ENCODE measurements at regions not wholly inside any gene's neighbourhood (a gene's known extent, or its start where the extent isn't known, plus 50 kb on each side); places are given as distances from the start of the nearest gene placed in this dataset.
"Not testable (repeated sequence)": the region's sequence is repeated elsewhere in the genome, so short reads cannot be mapped to it uniquely, and the experiment has no call there.

DNA sequence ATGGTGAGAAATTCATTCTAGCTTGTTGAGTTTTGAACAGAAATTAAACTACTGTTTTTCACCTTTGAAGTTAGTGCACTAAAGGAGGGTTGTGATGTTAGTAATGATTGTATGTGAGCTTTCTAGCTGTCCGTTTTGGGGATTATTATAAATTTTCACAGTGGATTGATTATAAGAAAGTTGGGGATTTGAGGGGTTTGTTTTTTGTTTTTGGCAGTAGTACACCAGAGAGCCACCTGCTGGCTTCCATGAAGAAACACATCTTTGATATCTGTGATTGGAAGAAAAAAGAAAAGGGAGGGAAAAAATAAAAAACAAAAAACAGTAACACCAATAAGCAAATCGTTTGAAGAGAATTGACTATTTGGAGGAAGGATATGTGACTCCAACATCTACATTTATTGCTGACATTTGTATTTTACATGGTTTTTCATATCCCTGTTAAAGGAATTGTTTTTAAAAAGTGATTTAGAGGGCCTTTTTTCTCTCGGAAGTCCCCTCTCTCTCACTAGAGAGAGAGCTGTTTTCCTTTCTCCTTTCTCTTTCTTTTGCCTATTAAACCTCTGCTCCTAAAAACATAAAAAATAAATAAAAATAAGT lies 1469.5 kb upstream of the GOT2 start:
- no peak for ATAC-seq (ENCODE audit: low read depth)
- H3K36me3 Mint-ChIP-seq: no peaks in the 10 kb centered on the region

DNA sequence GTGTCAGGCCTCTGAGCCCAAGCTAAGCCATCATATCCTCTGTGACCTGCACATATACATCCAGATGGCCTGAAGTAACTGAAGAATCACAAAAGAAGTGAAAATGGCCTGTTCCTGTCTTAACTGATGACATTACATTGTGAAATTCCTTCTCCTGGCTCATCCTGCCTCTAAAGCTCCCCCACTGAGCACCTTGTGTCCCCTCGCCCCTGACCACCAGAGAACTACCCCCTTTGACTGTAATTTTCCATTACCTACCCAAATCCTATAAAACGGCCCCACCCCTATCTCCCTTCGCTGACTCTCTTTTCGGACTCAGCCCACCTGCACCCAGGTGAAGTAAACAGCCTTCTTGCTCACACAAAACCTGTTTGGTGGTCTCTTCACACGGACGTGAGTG lies 1466.6 kb upstream of the GOT2 start:
- H3K27me3 Mint-ChIP-seq; ATAC-seq (ENCODE audit: low read depth); DNase-seq (ENCODE audit: low spot score in 2 of 2); H3K4me3 Mint-ChIP-seq; H3K9me3 Mint-ChIP-seq; H3K36me3 Mint-ChIP-seq; H3K4me1 Mint-ChIP-seq; H3K27ac Mint-ChIP-seq: not testable (repeated sequence)

More for the DNA sequence above, 1469.5 kb upstream of the GOT2 start:
- Mint-ChIP-seq H3K9me3 (peaks cover 5% of the 10 kb centered on the region), H3K27me3 (no peaks in the 10 kb centered on the region), H3K4me3 (no peak overlapping the region), H3K4me1 (no peaks in the 10 kb centered on the region), H3K27ac (no peak overlapping the region)
- DNase-seq (ENCODE audit: low spot score in 2 of 2): no peak

DNA sequence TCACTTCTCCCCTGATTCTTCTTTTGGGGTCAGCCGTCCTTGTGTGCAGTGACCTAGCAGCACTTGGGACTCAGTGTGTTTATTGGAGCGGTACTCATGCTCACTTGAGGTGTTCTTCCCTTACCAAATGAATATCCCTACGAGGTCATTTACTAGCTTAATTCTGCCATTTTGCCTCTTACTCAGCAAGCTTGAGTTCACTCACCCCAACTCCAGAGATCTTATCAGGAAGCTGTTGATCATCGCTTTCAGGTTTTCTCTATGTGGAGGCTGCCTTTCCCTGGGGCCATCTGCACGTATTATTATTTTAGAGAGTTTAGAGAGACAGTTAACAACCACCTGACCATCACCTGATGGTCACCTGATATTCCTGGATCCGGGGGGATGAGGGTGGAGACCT lies 1466.0 kb upstream of the GOT2 start:
- no peaks in the 10 kb centered on the region for H3K36me3 Mint-ChIP-seq
- no peak overlapping the region for H3K27ac Mint-ChIP-seq
- peaks cover 2% of the 10 kb centered on the region for H3K9me3 Mint-ChIP-seq
- H3K4me3 Mint-ChIP-seq: no peak overlapping the region
- no peaks in the 10 kb centered on the region for H3K27me3 Mint-ChIP-seq
- H3K4me1 Mint-ChIP-seq: no peaks in the 10 kb centered on the region
- ATAC-seq (ENCODE audit: low read depth): no peak
- no peak for DNase-seq (ENCODE audit: low spot score in 2 of 2)

DNA sequence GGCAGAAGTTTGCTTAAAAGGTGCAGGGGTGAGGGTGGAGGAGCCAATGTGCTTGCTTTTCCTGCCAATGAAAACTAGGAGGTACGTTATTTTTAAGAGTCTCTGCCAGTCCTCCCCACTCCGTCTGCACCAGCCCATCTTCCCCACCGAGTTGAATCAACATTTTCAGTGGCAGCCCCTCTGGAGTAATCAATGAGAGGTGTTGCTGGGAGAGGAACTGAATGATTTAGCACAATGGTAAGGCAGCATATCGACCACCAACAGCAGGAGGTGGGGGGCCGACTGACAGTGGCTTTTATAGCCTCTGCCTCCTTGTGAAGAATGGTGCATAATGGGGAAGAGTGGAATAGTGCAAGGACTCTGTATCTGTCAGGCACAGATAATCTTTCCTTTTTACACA lies 1465.0 kb upstream of the GOT2 start:
- Mint-ChIP-seq H3K4me1 (no peaks in the 10 kb centered on the region), H3K9me3 (peaks cover 2% of the 10 kb centered on the region), H3K4me3 (no peak overlapping the region), H3K36me3 (no peaks in the 10 kb centered on the region), H3K27ac (no peak overlapping the region), H3K27me3 (no peaks in the 10 kb centered on the region)
- DNase-seq (ENCODE audit: low spot score in 2 of 2) (no peak), ATAC-seq (ENCODE audit: low read depth) (no peak)

DNA sequence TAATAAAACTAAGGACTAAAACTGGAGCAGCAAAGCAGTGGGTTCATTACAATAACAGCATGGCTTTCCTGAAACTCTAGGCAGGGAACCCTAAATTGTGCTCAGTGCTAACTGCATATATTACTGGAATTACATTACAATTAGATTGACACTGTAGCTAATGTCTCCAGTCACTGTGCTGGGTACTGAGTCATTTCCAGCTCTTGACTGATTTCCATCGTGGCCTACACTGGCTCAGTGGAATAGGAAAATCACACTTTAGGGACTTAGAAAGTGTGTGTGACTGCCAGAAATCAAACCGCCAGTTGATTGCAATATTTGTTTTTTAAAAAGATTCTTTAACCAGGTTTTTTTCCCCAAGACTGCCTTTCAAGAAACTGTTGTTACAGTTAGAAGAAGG lies 1447.4 kb upstream of the GOT2 start:
- Mint-ChIP-seq H3K4me1 (no peaks in the 10 kb centered on the region), H3K9me3 (peaks cover 15% of the 10 kb centered on the region), H3K27me3 (no peaks in the 10 kb centered on the region), H3K4me3 (no peak overlapping the region), H3K27ac (no peak overlapping the region), H3K36me3 (no peaks in the 10 kb centered on the region)
- DNase-seq (ENCODE audit: low spot score in 2 of 2): no peak
- ATAC-seq (ENCODE audit: low read depth): no peak

- Mint-ChIP-seq H3K27ac (no peak overlapping the region), H3K4me3 (no peak overlapping the region), H3K9me3 (peaks cover 15% of the 10 kb centered on the region), H3K36me3 (no peaks in the 10 kb centered on the region), H3K27me3 (no peaks in the 10 kb centered on the region), H3K4me1 (no peaks in the 10 kb centered on the region)
- ATAC-seq (ENCODE audit: low read depth) (no peak), DNase-seq (ENCODE audit: low spot score in 2 of 2) (no peak)
These were observed 1446.5 kb upstream of the GOT2 start for GRCh38 chr16:60180609-60181008.

DNA sequence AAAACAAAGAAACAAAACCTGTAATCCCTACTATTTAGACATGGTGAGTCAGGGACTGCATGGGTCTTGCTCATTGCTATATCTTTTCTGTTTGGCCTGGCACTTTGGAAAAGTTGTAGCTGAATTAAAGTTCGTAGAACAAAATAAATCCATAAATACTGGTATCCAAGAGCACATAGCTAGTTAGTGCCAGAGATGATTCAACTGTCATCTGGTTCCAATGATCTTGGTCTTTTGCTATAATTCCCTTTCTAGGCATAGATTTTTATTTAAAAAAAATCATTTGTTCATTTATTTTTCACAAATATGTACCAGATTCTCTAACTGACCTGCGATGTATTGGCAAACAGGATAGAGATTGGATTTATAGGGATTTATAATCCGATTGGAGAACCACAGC lies 1436.1 kb upstream of the GOT2 start:
- no peak overlapping the region for H3K27ac Mint-ChIP-seq
- peaks cover 7% of the 10 kb centered on the region for H3K9me3 Mint-ChIP-seq
- no peaks in the 10 kb centered on the region for H3K4me1 Mint-ChIP-seq

GRCh38 chr16:60166111-60166510 lies 1432.0 kb upstream of the GOT2 start:
- Mint-ChIP-seq H3K9me3 (peaks cover 1% of the 10 kb centered on the region), H3K36me3 (no peaks in the 10 kb centered on the region), H3K27ac (no peak overlapping the region), H3K4me3 (no peak overlapping the region), H3K4me1 (no peaks in the 10 kb centered on the region), H3K27me3 (no peaks in the 10 kb centered on the region)
- DNase-seq (ENCODE audit: low spot score in 2 of 2) (no peak), ATAC-seq (ENCODE audit: low read depth) (no peak)

More for the DNA sequence above, 1436.1 kb upstream of the GOT2 start:
- no peak overlapping the region for H3K4me3 Mint-ChIP-seq
- DNase-seq (ENCODE audit: low spot score in 2 of 2) (no peak), ATAC-seq (ENCODE audit: low read depth) (no peak)
- no peaks in the 10 kb centered on the region for H3K27me3 Mint-ChIP-seq
- H3K36me3 Mint-ChIP-seq: no peaks in the 10 kb centered on the region

DNA sequence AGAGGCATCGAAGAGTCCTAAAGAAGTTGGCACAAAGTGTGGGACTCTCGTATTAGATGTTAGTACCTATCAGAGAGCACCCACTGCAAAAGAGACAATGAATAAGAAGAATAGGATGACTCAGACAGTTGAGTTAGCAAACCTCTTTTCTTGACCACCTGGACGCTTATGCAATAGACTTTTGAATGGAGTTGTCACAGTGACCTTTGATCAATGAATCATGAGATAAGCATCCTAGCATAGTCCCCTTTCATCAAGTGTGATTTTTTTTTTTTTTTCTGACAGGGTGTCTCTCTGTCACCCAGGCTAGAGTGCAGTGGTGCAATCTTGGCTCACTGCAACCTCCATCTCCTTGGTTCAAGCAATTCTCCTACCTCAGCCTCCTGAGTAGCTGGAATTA lies 1417.9 kb upstream of the GOT2 start:
- no peak for DNase-seq (ENCODE audit: low spot score in 2 of 2)
- Mint-ChIP-seq H3K4me1 (no peaks in the 10 kb centered on the region), H3K27me3 (no peaks in the 10 kb centered on the region), H3K27ac (no peak overlapping the region), H3K4me3 (no peak overlapping the region), H3K9me3 (peaks cover 9% of the 10 kb centered on the region), H3K36me3 (no peaks in the 10 kb centered on the region)
- ATAC-seq (ENCODE audit: low read depth): no peak

DNA sequence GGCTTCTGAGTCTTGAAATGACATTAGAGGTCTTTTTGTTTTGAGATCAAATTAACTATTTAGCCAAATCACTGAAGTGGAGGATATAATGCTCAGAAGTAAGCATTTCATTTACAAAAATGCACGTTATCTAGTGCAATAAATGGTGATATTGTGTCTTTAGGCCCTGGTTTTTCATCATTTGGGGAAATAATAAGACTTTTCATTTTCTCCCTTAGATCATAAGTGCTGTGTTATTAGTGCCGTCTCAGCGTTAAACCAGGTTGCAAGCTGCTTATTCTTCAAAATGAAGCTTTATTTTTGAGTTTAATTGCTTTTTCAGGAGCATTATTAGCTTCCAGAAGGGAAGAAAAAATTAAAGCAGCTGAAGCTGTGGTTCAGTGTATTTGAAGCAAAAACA lies 1416.8 kb upstream of the GOT2 start:
- no peak overlapping the region for H3K4me3 Mint-ChIP-seq
- peaks cover 9% of the 10 kb centered on the region for H3K9me3 Mint-ChIP-seq
- DNase-seq (ENCODE audit: low spot score in 2 of 2) (no peak), ATAC-seq (ENCODE audit: low read depth) (no peak)
- no peaks in the 10 kb centered on the region for H3K36me3 Mint-ChIP-seq
- no peaks in the 10 kb centered on the region for H3K4me1 Mint-ChIP-seq
- no peaks in the 10 kb centered on the region for H3K27me3 Mint-ChIP-seq
- H3K27ac Mint-ChIP-seq: no peak overlapping the region

DNA sequence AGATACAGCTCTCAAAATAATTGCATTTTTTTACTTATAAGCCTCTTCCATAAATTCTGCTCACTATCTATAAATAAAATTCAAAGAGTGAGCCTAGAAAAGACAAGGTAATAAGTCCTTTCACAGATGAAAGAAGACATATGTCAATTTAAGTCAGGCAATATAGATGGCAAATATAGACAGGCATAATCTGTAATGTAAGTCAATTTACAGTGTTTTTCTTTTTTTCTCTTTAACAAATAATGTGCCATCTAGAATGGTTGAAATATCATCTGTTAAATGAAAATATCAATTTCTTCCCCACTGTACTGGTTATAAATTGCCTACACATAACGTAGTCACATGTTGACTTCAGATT lies 1409.2 kb upstream of the GOT2 start:
- DNase-seq (ENCODE audit: low spot score in 2 of 2): no peak
- Mint-ChIP-seq H3K4me3 (no peak overlapping the region), H3K36me3 (no peaks in the 10 kb centered on the region), H3K9me3 (peaks cover 7% of the 10 kb centered on the region), H3K27me3 (no peaks in the 10 kb centered on the region), H3K4me1 (no peaks in the 10 kb centered on the region), H3K27ac (no peak overlapping the region)
- ATAC-seq (ENCODE audit: low read depth): no peak

- H3K27ac Mint-ChIP-seq: no peak overlapping the region
- H3K27me3 Mint-ChIP-seq: no peaks in the 10 kb centered on the region
- no peaks in the 10 kb centered on the region for H3K36me3 Mint-ChIP-seq
- no peak for ATAC-seq (ENCODE audit: low read depth)
- no peaks in the 10 kb centered on the region for H3K4me1 Mint-ChIP-seq
- peaks cover 9% of the 10 kb centered on the region for H3K9me3 Mint-ChIP-seq
- DNase-seq (ENCODE audit: low spot score in 2 of 2): no peak
- no peak overlapping the region for H3K4me3 Mint-ChIP-seq
These were observed 1408.7 kb upstream of the GOT2 start for GRCh38 chr16:60142619-60143347.

DNA sequence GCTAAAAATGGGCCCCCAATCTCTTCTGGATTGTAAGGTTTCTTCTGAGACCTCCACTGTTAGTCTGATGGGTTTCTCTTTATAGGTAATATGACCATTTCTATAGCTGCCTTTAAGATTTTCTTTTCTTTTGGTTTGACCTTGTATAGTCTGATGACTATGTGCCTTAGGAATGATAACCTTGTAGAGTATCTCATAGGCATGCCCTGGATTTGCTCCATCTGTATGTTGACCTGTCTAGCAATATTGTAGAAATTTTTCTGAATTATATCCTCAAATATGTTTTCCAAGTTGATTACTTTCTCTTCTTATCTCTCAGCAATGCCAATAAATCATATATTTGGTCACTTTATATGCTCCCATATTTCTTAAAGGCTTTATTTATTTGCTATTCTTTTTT lies 1403.8 kb upstream of the GOT2 start:
- H3K4me1 Mint-ChIP-seq: no peaks in the 10 kb centered on the region
- H3K27ac Mint-ChIP-seq: no peak overlapping the region
- ATAC-seq (ENCODE audit: low read depth) (no peak), DNase-seq (ENCODE audit: low spot score in 2 of 2) (no peak)
- peaks cover 8% of the 10 kb centered on the region for H3K9me3 Mint-ChIP-seq
- no peaks in the 10 kb centered on the region for H3K36me3 Mint-ChIP-seq
- no peak overlapping the region for H3K4me3 Mint-ChIP-seq
- H3K27me3 Mint-ChIP-seq: no peaks in the 10 kb centered on the region

GRCh38 chr16:60127196-60127595 lies 1393.1 kb upstream of the GOT2 start:
- H3K4me1 Mint-ChIP-seq: no peaks in the 10 kb centered on the region
- ATAC-seq (ENCODE audit: low read depth): no peak

DNA sequence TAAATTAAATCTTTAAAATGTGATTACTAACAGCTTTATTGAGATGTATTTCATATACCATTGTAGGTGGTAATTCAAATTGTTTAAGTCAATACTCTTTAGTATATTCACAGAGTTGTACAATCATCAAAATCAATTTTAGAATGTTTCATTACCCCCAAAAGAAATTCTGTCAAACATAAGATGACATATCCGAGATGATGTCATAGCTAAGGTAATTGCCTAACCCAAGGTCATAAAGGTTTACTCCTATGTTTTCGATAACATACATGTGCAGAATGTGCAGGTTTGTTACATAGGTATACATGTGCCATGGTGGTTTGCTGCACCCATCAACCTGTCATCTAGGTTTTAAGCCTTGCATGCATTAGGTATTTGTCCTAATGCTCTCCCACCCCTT lies 1392.0 kb upstream of the GOT2 start:
- H3K27ac Mint-ChIP-seq; H3K27me3 Mint-ChIP-seq; ATAC-seq (ENCODE audit: low read depth); DNase-seq (ENCODE audit: low spot score in 2 of 2); H3K9me3 Mint-ChIP-seq; H3K4me1 Mint-ChIP-seq; H3K36me3 Mint-ChIP-seq; H3K4me3 Mint-ChIP-seq: not testable (repeated sequence)

More at GRCh38 chr16:60127196-60127595, 1393.1 kb upstream of the GOT2 start:
- H3K27me3 Mint-ChIP-seq: no peaks in the 10 kb centered on the region
- no peak overlapping the region for H3K27ac Mint-ChIP-seq
- H3K4me3 Mint-ChIP-seq: no peak overlapping the region
- peaks cover 6% of the 10 kb centered on the region for H3K9me3 Mint-ChIP-seq
- H3K36me3 Mint-ChIP-seq: no peaks in the 10 kb centered on the region
- DNase-seq (ENCODE audit: low spot score in 2 of 2): no peak

All from memory B cell (primary cell).